GM10266 (cell line): ENCODE measurements at regions not wholly inside any gene's neighbourhood (a gene's known extent, or its start where the extent isn't known, plus 50 kb on each side); places are given as distances from the start of the nearest gene placed in this dataset.

Source experiments
- DNase-seq: peaks from one replicate; pipeline ENCODE4 v3.0.0; 2012; ENCODE audit errors: extremely low spot score
- TF ChIP-seq, protein P1 (sequence below): IDR thresholded peaks from 2 replicates; pipeline ENCODE4 v1.5.1; 2012; ENCODE audit warnings: mild to moderate bottlenecking, low read depth; ENCODE audit not compliant: control insufficient read depth, insufficient read depth; ENCODE audit errors: missing control alignments

DNA sequence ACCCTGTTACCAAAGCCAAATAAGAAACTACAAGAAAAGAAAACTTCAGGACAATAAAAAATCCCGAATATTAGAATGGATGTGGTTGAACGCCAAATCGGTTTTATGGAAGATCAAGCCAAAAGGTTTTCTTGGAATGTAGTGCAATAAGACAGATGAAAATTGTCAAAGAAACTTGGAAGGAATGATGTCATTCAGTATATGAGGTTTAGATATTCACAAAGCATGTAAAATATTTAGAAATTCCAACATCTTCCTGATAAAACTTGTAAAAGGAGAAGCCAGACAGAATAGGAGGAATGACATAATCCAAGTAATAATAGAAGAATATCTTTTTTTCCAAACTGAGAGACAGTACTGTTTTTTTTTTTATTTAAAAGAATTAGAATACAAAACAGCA is 130.3 kb upstream of the ZPLD1 start:
- TF ChIP-seq, protein P1, sequence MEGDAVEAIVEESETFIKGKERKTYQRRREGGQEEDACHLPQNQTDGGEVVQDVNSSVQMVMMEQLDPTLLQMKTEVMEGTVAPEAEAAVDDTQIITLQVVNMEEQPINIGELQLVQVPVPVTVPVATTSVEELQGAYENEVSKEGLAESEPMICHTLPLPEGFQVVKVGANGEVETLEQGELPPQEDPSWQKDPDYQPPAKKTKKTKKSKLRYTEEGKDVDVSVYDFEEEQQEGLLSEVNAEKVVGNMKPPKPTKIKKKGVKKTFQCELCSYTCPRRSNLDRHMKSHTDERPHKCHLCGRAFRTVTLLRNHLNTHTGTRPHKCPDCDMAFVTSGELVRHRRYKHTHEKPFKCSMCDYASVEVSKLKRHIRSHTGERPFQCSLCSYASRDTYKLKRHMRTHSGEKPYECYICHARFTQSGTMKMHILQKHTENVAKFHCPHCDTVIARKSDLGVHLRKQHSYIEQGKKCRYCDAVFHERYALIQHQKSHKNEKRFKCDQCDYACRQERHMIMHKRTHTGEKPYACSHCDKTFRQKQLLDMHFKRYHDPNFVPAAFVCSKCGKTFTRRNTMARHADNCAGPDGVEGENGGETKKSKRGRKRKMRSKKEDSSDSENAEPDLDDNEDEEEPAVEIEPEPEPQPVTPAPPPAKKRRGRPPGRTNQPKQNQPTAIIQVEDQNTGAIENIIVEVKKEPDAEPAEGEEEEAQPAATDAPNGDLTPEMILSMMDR, result no peak
- no peak for DNase-seq

DNA sequence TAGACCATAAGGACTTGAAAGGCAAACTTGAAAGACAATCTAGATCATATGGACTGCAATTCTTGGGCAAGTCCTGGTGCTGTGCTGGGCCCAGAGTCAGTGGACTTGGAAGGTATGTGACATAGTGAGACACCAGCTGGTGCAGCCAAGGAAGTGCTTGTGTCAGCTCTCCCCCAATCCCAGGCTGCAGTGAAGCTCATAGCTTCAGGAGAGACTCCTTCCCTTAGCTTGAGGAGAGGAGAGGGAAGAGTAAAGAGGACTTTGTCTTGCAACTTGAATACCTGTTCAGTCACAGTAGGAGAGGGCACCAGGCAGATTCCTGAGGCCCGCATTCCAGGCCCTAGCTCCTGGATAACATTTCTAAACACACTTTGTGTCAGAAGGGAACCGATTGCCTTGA is 127.4 kb upstream of the ZPLD1 start:
- DNase-seq, result no peak
- TF ChIP-seq, protein P1, result no peak

DNA sequence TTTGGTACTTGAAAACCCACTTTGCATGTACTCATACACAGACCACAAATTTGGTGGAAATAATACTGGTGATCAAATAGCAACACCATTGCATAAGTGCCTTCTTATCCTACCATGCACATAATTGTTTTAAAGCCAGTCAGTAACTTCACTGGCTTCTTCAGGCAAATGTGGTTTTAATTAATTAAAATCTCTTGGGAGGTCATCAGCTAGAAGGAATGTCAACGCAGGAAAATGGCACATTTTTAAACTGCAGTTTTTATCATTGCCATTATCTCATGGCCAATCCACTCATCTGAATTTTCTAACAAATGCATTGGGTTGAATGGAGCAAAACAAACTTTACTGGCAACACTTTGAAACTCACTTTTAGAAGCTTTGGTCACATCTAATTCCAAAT is 105.7 kb upstream of the ZPLD1 start:
- no peak for DNase-seq
- TF ChIP-seq, protein P1, result no peak

DNA sequence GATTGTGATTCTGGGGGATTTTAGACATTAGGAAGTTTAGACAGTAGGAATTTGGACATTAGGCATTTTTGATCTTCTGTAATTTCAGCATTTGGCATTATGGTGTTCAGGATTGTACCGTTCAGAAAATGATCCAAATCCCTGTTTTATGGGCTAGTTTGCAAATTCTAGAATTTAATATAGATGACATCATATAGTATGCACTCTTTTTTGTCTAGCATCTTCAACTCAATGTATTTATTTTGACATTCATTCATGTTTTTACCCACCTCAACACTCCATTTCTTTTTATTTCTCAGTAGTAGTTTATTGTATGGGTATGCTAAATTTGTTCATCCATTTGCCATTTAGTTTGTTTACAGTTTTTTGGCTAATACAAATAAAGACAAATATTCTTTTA is 105.3 kb upstream of the ZPLD1 start:
- TF ChIP-seq, protein P1, result no peak
- no peak for DNase-seq

DNA sequence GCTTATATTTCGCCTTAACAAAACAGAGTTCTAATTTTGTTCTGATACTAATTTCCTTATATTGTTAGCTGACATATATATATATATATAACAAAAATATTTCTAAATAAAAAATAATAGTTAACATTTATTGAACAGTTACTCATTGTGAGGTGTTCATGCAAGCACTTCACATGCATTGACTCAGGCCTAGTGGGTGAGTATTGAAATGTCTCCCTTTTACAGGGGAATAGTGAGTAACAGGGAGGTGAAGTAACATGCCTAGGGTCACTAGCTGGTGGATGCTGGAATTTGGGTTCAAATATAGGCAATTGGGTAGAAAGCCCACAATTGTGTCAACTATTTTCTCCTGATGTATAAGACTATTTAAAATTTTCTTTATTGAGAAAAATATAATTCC is 102.6 kb upstream of the ZPLD1 start:
- TF ChIP-seq, protein P1, result no peak
- DNase-seq, result no peak

DNA sequence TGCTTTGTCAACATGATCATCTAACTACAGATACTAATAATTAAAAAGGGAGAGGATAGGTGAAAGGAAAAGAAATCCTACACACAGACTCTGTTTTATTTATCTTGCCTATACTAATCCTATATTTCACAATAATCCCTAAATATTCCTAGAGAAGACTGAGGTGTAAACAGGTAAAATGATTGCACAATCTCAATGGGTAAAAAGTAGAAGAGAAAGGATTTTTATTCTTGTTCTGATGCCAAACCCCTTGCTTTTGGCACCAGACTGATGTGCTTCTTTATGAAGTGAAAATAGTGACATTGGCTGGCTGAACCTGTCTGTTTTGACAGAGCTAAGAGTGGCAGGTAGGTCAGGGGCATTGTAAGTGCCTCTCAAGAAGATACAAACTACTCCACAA is 101.9 kb upstream of the ZPLD1 start:
- TF ChIP-seq, protein P1, result no peak
- DNase-seq, result no peak

DNA sequence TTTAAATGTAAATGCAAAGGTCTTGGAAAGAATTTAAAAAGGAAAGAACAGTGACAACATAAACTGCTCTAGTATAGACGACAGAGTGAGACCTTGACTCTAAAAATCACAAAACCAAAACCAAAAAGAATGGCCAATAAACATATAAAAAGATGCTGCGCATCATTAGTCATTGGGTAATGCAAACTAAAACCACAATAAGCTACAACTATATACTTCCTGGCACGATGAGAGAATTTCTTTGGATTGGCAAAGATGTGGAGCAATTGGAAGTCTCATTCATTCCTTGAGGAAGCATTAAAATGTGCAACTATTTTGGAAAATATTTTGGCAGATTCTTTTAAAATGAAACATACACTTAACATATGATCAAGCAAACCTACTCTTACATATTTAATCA is 98.7 kb upstream of the ZPLD1 start:
- DNase-seq, result no peak
- TF ChIP-seq, protein P1, result no peak
